Activated naive CD4-positive, alpha-beta T cell treated with anti-CD3 and anti-CD28 coated beads for 36 hours (primary cell): ENCODE measurements at regions not wholly inside any gene's neighbourhood (a gene's known extent, or its start where the extent isn't known, plus 50 kb on each side); places are given as distances from the start of the nearest gene placed in this dataset.
"Not testable (repeated sequence)": the region's sequence is repeated elsewhere in the genome, so short reads cannot be mapped to it uniquely, and the experiment has no call there.

Experiments
- CTCF ChIA-PET: fragments of 350-600 bp; sonication (Branson Sonifier 250); formaldehyde crosslinking; loops from one replicate; lab custom pipeline; 2021; ENCODE audit warnings: antibody characterized with exemption; lab: Charles Lee
- DNase-seq: peaks from one replicate; pipeline ENCODE4 v3.0.0-alpha.2; 2020
- H3K27ac Mint-ChIP-seq: one replicate; pipeline ENCODE4 v1.8.0; 2021; ENCODE audit warnings: mild to moderate bottlenecking, mixed read lengths
- H3K27me3 Mint-ChIP-seq: one replicate; pipeline ENCODE4 v1.8.0; 2021; ENCODE audit warnings: low read depth, mixed read lengths
- H3K36me3 Mint-ChIP-seq: one replicate; pipeline ENCODE4 v1.8.0; 2021; ENCODE audit warnings: low read depth, mixed read lengths
- H3K4me1 Mint-ChIP-seq: one replicate; pipeline ENCODE4 v1.8.0; 2021; ENCODE audit warnings: low read depth, mixed read lengths
- H3K4me3 Mint-ChIP-seq: one replicate; pipeline ENCODE4 v1.8.0; 2021; ENCODE audit warnings: mild to moderate bottlenecking, moderate library complexity, mixed read lengths
- H3K9me3 Mint-ChIP-seq: one replicate; pipeline ENCODE4 v1.8.0; 2021; ENCODE audit warnings: mixed read lengths
- intact Hi-C: fragments of 100-400 bp; cut with micrococcal nuclease; formaldehyde crosslinking; loops from one replicate; pipeline ENCODE4 v1.15.1; 2023

DNA sequence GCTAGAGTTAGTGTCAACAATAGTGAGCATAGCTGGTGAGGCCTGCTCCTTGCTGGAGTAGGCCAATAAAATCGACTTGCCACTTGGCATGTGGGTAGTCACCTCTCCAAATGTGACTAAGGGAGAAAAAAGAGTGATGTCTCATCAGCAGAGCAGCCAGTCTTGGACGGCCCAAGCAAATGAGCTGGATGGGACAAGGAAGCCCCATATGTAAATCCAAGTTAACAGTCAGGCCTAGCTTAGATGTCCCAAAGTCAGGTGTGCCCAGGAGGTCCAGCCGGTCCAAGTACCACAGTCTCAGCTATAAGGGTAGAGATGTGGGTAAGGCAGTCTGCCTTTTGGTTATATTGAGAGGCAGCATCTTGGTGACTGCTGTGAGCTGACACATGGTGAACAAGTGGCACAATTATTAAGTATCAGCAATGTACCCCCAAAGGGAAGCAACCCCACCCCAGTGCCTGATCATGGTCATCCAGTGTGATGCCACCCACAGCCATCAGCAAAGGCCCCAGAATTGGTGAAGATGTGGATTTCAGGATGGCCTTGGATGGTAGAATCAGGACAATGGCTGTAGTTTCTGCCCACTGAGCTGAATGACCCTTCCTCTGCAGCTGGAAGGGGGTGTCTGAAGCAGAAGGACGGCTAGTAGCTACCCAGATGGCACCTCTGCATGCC is 83.4 kb downstream of the TNFRSF13B start:
- Mint-ChIP-seq H3K9me3 (no peaks in the 10 kb centered on the region), H3K27me3 (no peaks in the 10 kb centered on the region), H3K36me3 (no peaks in the 10 kb centered on the region), H3K27ac (no peak overlapping the region), H3K4me3 (no peak overlapping the region), H3K4me1 (no peaks in the 10 kb centered on the region)
- CTCF ChIA-PET, result no interaction called here
- intact Hi-C loops, result no loop called here
- no peak for DNase-seq

- Mint-ChIP-seq H3K27ac (no peak overlapping the region), H3K27me3 (no peaks in the 10 kb centered on the region), H3K4me3 (no peak overlapping the region), H3K4me1 (no peaks in the 10 kb centered on the region), H3K36me3 (no peaks in the 10 kb centered on the region), H3K9me3 (no peaks in the 10 kb centered on the region)
- intact Hi-C loops, result no loop called here
- CTCF ChIA-PET, result no interaction called here
- DNase-seq, result no peak
Observed at GRCh38 chr17:16887523-16888095, 84.3 kb downstream of the TNFRSF13B start.

DNA sequence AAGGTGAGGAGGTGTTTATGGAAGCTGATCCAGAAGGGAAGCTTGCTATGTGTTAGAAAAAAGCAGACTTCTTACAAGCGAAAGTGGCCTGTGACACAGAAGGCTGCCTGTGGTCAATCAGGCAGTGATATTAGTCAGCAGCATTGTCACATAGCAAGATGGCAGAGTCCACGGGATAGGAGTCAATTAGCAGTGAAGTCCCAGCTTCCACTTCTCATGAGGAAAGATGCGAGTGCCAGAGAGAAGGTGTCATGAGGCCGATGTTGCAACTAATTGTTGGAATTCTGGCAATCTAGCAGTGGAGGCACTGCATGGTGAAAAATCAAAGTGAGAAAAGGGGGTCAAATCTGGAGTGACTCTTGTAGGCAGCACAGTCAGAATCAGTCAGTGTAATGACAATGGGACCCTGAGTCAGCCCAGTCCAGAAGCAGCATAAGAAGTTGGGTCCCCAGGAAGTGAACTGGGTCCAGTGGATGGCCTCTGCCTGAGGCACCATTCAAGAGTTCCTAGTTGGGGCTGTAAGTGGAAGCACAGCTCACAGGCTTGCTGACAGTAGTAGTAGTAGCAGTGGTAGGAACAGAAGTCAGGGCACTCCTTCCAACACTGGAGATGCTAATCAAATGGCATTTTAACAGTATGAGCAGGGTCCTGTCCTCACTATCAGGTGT is 85.1 kb downstream of the TNFRSF13B start:
- Mint-ChIP-seq H3K9me3 (no peaks in the 10 kb centered on the region), H3K36me3 (no peaks in the 10 kb centered on the region), H3K27ac (no peak overlapping the region), H3K27me3 (no peaks in the 10 kb centered on the region), H3K4me3 (no peak overlapping the region), H3K4me1 (no peaks in the 10 kb centered on the region)
- no peak for DNase-seq
- intact Hi-C loops, result no loop called here
- CTCF ChIA-PET, result no interaction called here

DNA sequence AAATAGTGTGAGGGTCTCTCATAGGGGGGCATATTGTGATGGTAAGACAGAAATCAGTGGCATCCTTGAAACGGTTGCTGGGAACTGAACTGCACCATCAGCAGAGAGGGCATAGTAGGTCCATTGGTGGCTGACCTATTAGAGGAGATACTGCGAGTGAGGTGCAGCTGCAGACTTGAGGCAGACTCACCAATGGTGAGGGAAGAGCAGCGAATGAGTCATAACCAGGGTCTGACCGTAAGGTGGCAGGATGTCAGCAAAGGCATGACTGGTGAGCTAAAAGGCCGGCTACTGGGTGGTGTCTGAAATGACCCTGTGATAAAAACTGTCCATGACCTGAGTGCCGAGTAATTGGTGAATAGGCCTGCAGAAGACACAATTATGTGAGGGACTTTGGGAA is 86.7 kb downstream of the TNFRSF13B start:
- H3K4me1 Mint-ChIP-seq, intact Hi-C loops, H3K4me3 Mint-ChIP-seq, H3K9me3 Mint-ChIP-seq, DNase-seq, H3K27me3 Mint-ChIP-seq, H3K27ac Mint-ChIP-seq, H3K36me3 Mint-ChIP-seq: not testable (repeated sequence)
- CTCF ChIA-PET, result interaction anchor here (0.6 kb wide), 1 partner anchor 9 kb away, joined by 4 read pairs; no protein-coding TSS in a partner anchor

DNA sequence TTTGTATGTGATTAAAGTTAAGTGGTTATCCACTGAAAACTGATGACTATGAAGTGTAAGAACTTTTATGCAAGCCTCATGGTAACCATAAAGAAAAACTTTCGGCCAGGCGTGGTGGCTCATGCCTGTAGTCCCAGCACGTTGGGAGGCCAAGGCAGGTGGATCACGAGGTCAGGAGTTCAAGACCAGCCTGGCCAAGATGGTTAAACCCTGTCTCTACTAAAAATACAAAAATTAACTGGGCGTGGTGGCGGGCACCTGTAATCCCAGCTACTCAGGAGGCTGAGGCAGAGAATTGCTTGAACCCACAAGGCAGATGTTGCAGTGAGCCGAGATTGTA is 89.0 kb downstream of the TNFRSF13B start:
- CTCF ChIA-PET, H3K36me3 Mint-ChIP-seq, H3K27me3 Mint-ChIP-seq, DNase-seq, intact Hi-C loops, H3K4me3 Mint-ChIP-seq, H3K9me3 Mint-ChIP-seq, H3K4me1 Mint-ChIP-seq, H3K27ac Mint-ChIP-seq: not testable (repeated sequence)

- no peak for DNase-seq
- H3K36me3 Mint-ChIP-seq, result no peaks in the 10 kb centered on the region
- intact Hi-C loops, result no loop called here
- H3K4me1 Mint-ChIP-seq, result no peaks in the 10 kb centered on the region
- H3K27me3 Mint-ChIP-seq, result no peaks in the 10 kb centered on the region
- CTCF ChIA-PET, result no interaction called here
- H3K4me3 Mint-ChIP-seq, result no peak overlapping the region
- H3K9me3 Mint-ChIP-seq, result no peaks in the 10 kb centered on the region
- no peak overlapping the region for H3K27ac Mint-ChIP-seq
Observed at GRCh38 chr17:16882243-16882925, 89.5 kb downstream of the TNFRSF13B start.

DNA sequence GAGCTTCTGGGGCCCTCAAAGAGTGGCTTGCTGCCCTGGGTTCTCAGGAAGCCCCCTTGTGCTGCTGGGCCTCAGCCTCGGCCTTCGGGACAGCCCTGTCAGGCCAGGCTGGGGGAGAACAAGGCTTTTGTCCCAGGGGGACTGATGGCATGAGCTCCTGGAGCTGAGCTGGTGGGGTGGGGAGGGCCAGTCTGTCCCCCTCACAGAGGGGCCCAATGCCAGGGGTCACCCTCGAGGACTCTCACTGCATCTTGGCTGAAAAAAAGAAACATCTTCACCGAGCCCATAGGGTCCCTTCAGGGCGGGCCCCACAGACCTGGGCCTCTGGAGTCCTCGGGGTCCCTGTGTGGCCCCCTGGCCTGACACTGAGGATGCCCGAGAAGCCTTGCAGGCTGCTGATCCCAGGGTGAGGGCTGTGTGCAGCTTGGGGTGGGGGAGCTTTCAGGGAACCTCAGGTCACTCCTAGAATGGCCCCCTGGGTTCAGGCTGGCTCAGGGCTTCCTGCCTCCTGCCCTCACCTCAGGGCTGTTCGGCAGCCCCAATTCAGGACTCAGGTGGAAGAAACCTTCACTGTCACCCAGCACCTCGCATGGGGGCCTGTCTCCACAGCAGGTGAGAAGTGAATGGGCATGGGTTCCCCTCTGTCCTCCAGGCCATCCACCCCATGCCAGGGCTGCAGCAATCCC is 90.5 kb downstream of the TNFRSF13B start:
- Mint-ChIP-seq H3K36me3 (no peaks in the 10 kb centered on the region), H3K27ac (no peak overlapping the region), H3K9me3 (peaks cover 3% of the 10 kb centered on the region), H3K4me3 (no peak overlapping the region), H3K27me3 (no peaks in the 10 kb centered on the region), H3K4me1 (no peaks in the 10 kb centered on the region)
- intact Hi-C loops, result no loop called here
- DNase-seq, result no peak
- CTCF ChIA-PET, result interaction anchor here (0.6 kb wide), 1 partner anchor 686 kb away, joined by 3 read pairs; no protein-coding TSS in a partner anchor

DNA sequence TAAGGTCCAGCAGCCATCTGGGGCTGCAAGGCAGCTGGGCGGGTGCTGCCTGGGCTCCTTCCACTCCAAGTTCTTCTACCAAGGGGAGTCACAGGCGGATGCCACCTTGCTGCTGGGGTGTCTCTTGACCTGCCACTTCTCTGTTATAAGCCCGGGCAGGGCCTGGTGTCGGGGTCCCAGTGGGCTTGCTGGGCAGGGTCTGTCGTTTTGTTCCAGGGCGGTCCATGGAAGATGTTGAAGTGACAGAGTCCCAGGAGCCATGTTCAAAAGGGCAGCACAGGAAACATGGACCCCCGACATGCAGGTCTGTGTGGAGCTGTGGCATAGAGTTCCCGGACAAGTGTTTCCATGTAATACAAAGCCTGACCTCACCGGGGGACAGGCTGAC is 91.1 kb downstream of the TNFRSF13B start:
- Mint-ChIP-seq H3K27me3 (no peaks in the 10 kb centered on the region), H3K9me3 (peaks cover 3% of the 10 kb centered on the region), H3K4me1 (no peaks in the 10 kb centered on the region), H3K27ac (no peak overlapping the region), H3K36me3 (no peaks in the 10 kb centered on the region), H3K4me3 (no peak overlapping the region)
- intact Hi-C loops, result no loop called here
- no peak for DNase-seq
- CTCF ChIA-PET, result interaction anchor here (0.6 kb wide), 1 partner anchor 687 kb away, joined by 3 read pairs; no protein-coding TSS in a partner anchor

DNA sequence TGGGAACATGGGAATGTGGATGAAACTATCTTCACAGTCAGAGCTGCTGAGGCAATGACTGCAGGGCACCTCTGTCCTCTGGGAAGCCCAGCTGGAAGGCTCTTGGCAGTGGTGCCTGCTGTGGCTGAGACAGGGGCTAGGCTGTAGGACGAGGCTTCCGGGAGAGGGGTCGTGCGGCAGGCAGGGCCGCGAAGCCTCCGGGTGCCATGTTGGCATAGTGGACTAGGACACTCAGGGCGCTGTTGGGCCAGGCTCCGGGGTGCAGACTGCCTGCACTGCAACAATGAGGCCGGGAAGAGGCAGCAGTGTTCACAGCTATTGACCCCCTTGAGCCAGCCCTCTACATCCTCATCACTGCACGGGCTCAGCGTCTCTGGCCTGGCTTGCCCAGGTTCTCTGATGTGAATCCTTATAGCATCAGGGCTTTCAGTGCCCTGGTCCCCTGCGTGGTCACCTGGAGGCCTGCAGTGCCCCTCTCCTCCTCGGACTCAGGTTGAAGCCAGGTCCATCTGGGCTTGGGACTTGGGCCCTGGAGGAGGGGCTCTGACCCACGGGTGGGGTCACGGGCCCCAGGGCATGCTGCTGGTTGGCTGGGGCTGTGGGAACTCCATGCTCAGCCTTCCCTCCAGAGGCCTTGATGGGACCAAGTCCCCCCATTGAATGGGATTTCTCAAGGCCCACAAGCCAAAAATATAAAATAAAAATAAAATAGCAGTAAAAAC is 91.6 kb downstream of the TNFRSF13B start:
- Mint-ChIP-seq H3K4me1 (no peaks in the 10 kb centered on the region), H3K27me3 (no peaks in the 10 kb centered on the region), H3K4me3 (no peak overlapping the region), H3K36me3 (no peaks in the 10 kb centered on the region), H3K27ac (no peak overlapping the region), H3K9me3 (peaks cover 3% of the 10 kb centered on the region)
- CTCF ChIA-PET, result no interaction called here
- DNase-seq, result no peak
- intact Hi-C loops, result no loop called here

GRCh38 chr17:16879686-16880085 is 92.2 kb downstream of the TNFRSF13B start:
- no peaks in the 10 kb centered on the region for H3K27me3 Mint-ChIP-seq
- CTCF ChIA-PET, result no interaction called here
- no peak for DNase-seq
- no peak overlapping the region for H3K27ac Mint-ChIP-seq
- intact Hi-C loops, result no loop called here
- no peak overlapping the region for H3K4me3 Mint-ChIP-seq
- H3K36me3 Mint-ChIP-seq, result no peaks in the 10 kb centered on the region
- no peaks in the 10 kb centered on the region for H3K4me1 Mint-ChIP-seq
- peaks cover 3% of the 10 kb centered on the region for H3K9me3 Mint-ChIP-seq

DNA sequence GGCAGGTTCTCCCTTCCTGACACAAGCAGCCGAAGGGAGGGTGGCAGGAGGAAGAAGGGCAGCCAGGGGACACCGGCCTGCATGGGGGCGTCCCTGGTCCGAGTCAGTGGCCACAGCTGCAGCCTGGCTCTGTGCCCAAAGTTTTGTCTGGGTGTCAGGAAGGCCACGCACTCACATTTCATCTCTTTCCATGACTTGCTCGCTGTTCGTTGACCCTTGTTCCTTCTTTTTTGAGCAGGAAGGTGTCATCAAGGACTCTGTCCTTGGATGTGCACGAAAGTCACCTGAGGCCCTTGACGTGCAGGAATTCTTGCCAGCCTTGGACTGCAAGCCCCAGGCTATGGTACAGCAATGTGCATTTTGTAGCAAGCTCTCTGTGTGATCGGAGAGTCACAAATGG is 93.3 kb downstream of the TNFRSF13B start:
- H3K9me3 Mint-ChIP-seq, result peaks cover 3% of the 10 kb centered on the region
- H3K4me3 Mint-ChIP-seq, result no peak overlapping the region
- no peaks in the 10 kb centered on the region for H3K36me3 Mint-ChIP-seq
- no peaks in the 10 kb centered on the region for H3K27me3 Mint-ChIP-seq
- H3K4me1 Mint-ChIP-seq, result no peaks in the 10 kb centered on the region
- no peak for DNase-seq
- CTCF ChIA-PET, result no interaction called here
- intact Hi-C loops, result no loop called here
- H3K27ac Mint-ChIP-seq, result no peak overlapping the region

DNA sequence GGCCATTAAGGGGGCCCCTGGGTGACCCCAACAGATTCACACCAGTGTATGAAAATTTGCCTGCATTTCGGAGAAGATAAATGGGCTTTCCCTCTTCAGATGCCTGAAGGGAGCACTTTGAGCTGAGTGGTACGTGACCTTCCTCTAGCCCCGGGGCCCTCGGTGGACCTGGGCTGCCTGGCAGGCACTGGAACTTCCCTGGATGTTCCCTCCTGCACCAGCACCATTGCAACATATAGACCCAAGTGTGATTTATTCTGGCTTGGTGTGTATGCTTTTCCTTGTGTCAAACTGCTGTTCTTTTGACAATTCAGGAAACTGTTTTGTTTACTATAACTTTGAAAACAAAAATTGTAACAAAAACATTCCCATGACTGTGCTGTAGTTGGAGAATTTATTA is 93.8 kb downstream of the TNFRSF13B start:
- H3K9me3 Mint-ChIP-seq, result peaks cover 3% of the 10 kb centered on the region
- no peak overlapping the region for H3K27ac Mint-ChIP-seq
- no peak overlapping the region for H3K4me3 Mint-ChIP-seq
- intact Hi-C loops, result no loop called here
- no peaks in the 10 kb centered on the region for H3K36me3 Mint-ChIP-seq
- no peaks in the 10 kb centered on the region for H3K4me1 Mint-ChIP-seq
- no peak for DNase-seq
- CTCF ChIA-PET, result interaction anchor here (1.3 kb wide), 1 partner anchor 9 kb away, joined by 4 read pairs; no protein-coding TSS in a partner anchor
- H3K27me3 Mint-ChIP-seq, result no peaks in the 10 kb centered on the region
